Heart left ventricle (tissue), 16 donors: ENCODE measurements at regions not wholly inside any gene's neighbourhood (a gene's known extent, or its start where the extent isn't known, plus 50 kb on each side); places are given as distances from the start of the nearest gene placed in this dataset.

Experiments
- ATAC-seq, 4 donors: fragments of 200-7000 bp; cut with Tn5 transposase; one replicate each; pipeline ENCODE4 v1.9.1; 2020 to 2022; ENCODE audit warnings: moderate library complexity in 4 of 4, mild to moderate bottlenecking in 3 of 4, moderate number of reproducible peaks in 1 of 4
- DNase-seq, 5 donors: peaks; one replicate each; pipeline ENCODE4 v3.0.0-alpha.2; 2020
- H3K27ac ChIP-seq, 12 donors: fragments of 200-600 bp; sonication (generic) in 4 of 12; one replicate each; pipeline versions ENCODE4 v1.5.0 to v1.8.0; 2016 to 2022; ENCODE audit warnings: mild to moderate bottlenecking in 2 of 12
- H3K27me3 ChIP-seq, 9 donors: fragments of 200-600 bp; sonication (generic) in 2 of 9; one replicate each; pipeline versions ENCODE4 v1.5.1 to v1.8.0; 2016 to 2022; ENCODE audit warnings: mild to moderate bottlenecking in 3 of 9
- H3K36me3 ChIP-seq, 9 donors: fragments of 200-600 bp; sonication (generic) in 2 of 9; one replicate each; pipeline versions ENCODE4 v1.5.0 to v1.8.0; 2018 to 2022; ENCODE audit warnings: mild to moderate bottlenecking in 2 of 9
- H3K4me1 ChIP-seq, 12 donors: fragments of 200-600 bp; sonication (generic) in 4 of 12; one replicate each; pipeline versions ENCODE4 v1.5.0 to v1.8.0; 2016 to 2022; ENCODE audit warnings: mild to moderate bottlenecking in 3 of 12
- H3K4me3 ChIP-seq, 12 donors: fragments of 200-600 bp; sonication (generic) in 4 of 12; one replicate each; pipeline versions ENCODE4 v1.5.0 to v1.8.0; 2017 to 2022; ENCODE audit warnings: mild to moderate bottlenecking in 9 of 12, moderate library complexity in 4 of 12
- H3K9me3 ChIP-seq, 12 donors: fragments of 200-600 bp; sonication (generic) in 4 of 12; one replicate each; pipeline versions ENCODE4 v1.5.0 to v1.8.0; 2016 to 2022; ENCODE audit warnings: mild to moderate bottlenecking in 1 of 12
- POLR2A ChIP-seq, 2 donors: fragments of 450-650 bp; IDR thresholded peaks; one replicate each; pipeline ENCODE4 v1.6.1; 2017; ENCODE audit warnings: antibody characterized with exemption in 2 of 2, mild to moderate bottlenecking in 2 of 2, moderate library complexity in 2 of 2
- WGBS, 4 donors: extraction: QIAGEN DNeasy Blood & Tissue Kit in 2 of 4; methylation state at CpG; one replicate each; pipeline versions ENCODE4 v1.1.5 to v1.1.7; 2013 to 2018; 5-methylcytosine and 5-hydroxymethylcytosine counted together
- intact Hi-C, 10 donors: fragments of 100-400 bp; cut with DNase I; formaldehyde crosslinking; loops; one replicate each; pipeline versions ENCODE4 v1.11.1 to v1.14.2; 2022
- TF ChIP-seq, protein P1 (sequence below), 12 donors: fragments of 200-600 bp; sonication (generic) in 4 of 12; IDR thresholded peaks; one replicate each; pipeline versions ENCODE4 v1.5.0 to v1.8.0; 2018 to 2022; ENCODE audit warnings: antibody characterized with exemption in 12 of 12, mild to moderate bottlenecking in 5 of 12
- donor health status: ischemic (EF 13 %, LVEDD 7.1; RV severe dilation, severe dysfunction).
- donor health status: healthy with polysubstance abuse.
- donor health status: DM: no; HTN: yes; CAD: no.
- donor health status: DM: no; HTN: no; CAD: no.
- donor health status: ischemic (EF 25% LVEDD 6.9; RV normal size, moderate dysfunction).
- donor health status: ischemic (EF 25% LVEDD 5.7; RV mildly dilated, moderate dysfunction).
- donor health status: healthy.
- donor health status: DM: yes; HTN: yes; CAD: no.
- donor health status: ischemic (EF 35%, LVEDD 5.7; RV mildly dilated, moderate dysfunction).
- donor health status: nonischemic (EF 11% LVEDD 7.7; RV severe dilation, severe dysfunction).
- donor health status: DM: yes; HTN: yes; CAD: no.
- donor health status: PGD.
- donor health status: ischemic (EF 29% LVEDD 5.4; RV normal size, mild dysfunction).
- donor health status: nonischemic (EF 23%, LVEDD 6.1; RV moderate dilation, normal function).

GRCh38 chr4:81606166-81606565 is 134.5 kb upstream of the RASGEF1B start:
- no peak overlapping the region for H3K4me3 ChIP-seq
- H3K36me3 ChIP-seq: no peaks in the 10 kb centered on the region
- H3K4me1 ChIP-seq: peaks cover 0 to 28% (median 4%) of the 10 kb centered on the region in 12 donors
- WGBS, 4 donors: 96 to 100% (median 98%) methylated on average over 2 of the region's 2 CpGs
- no peaks in the 10 kb centered on the region for H3K27me3 ChIP-seq
- peak overlapping the region in 1 of 12 donors; percentile 4 for H3K27ac ChIP-seq
- H3K9me3 ChIP-seq: no peaks in the 10 kb centered on the region
- no peak for ATAC-seq
- TF ChIP-seq POLR2A (IDR thresholded peaks at IDR 0.05): no peak
- TF ChIP-seq, protein P1, sequence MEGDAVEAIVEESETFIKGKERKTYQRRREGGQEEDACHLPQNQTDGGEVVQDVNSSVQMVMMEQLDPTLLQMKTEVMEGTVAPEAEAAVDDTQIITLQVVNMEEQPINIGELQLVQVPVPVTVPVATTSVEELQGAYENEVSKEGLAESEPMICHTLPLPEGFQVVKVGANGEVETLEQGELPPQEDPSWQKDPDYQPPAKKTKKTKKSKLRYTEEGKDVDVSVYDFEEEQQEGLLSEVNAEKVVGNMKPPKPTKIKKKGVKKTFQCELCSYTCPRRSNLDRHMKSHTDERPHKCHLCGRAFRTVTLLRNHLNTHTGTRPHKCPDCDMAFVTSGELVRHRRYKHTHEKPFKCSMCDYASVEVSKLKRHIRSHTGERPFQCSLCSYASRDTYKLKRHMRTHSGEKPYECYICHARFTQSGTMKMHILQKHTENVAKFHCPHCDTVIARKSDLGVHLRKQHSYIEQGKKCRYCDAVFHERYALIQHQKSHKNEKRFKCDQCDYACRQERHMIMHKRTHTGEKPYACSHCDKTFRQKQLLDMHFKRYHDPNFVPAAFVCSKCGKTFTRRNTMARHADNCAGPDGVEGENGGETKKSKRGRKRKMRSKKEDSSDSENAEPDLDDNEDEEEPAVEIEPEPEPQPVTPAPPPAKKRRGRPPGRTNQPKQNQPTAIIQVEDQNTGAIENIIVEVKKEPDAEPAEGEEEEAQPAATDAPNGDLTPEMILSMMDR (IDR thresholded peaks at IDR 0.05): no peak
- intact Hi-C loops: loop anchor here in 1 of 10 donors (10.0 kb wide), 1 partner anchor 131 kb away; the partner anchor contains the start of gene RASGEF1B
- DNase-seq: no peak

GRCh38 chr4:81605271-81605670 is 133.6 kb upstream of the RASGEF1B start:
- peaks cover 0 to 35% (median 10%) of the 10 kb centered on the region in 12 donors for H3K4me1 ChIP-seq
- no peaks in the 10 kb centered on the region for H3K9me3 ChIP-seq
- 89 to 98% (median 91%) methylated on average over 2 of the region's 2 CpGs for WGBS, 4 donors
- no peak overlapping the region for H3K27ac ChIP-seq
- no peak overlapping the region for H3K4me3 ChIP-seq
- H3K36me3 ChIP-seq: no peaks in the 10 kb centered on the region
- intact Hi-C loops: loop anchor here in 1 of 10 donors (10.0 kb wide), 1 partner anchor 130 kb away; the partner anchor contains the start of gene RASGEF1B
- ATAC-seq (no peak), DNase-seq (no peak)
- no peak for TF ChIP-seq POLR2A (IDR thresholded peaks at IDR 0.05)
- TF ChIP-seq, protein P1 (IDR thresholded peaks at IDR 0.05): no peak
- H3K27me3 ChIP-seq: no peaks in the 10 kb centered on the region

DNA sequence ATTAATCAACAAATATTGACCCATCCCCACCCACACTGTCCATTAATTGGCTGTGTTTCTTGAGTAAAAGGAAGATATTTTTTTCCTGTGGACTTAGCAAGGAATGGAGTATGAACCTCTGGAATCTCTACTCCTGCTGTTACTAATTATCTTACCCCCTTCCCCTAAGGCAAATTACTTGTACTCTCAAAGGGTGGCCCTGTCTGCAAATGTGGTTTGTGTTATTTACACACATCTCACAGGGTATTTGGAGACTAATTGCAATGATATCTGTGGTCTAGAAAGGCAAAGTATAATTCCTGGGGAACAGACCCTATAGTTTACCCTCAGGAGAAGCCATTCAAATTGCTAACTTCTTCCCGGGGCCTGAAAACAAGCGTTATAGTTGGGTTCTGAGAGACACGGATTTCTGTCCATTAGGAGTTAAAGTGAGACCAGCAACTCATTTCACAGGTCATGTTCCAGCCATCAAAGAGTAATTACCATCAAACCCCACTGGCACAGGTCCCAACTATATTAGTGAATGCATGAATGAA is 133.0 kb upstream of the RASGEF1B start:
- Histone ChIP-seq H3K9me3 (no peaks in the 10 kb centered on the region), H3K36me3 (no peaks in the 10 kb centered on the region), H3K4me1 (peaks cover 0 to 40% (median 12%) of the 10 kb centered on the region in 12 donors), H3K27ac (no peak overlapping the region), H3K4me3 (no peak overlapping the region), H3K27me3 (no peaks in the 10 kb centered on the region)
- no peak for DNase-seq
- intact Hi-C loops: loop anchor here in 2 of 10 donors (5.0 to 10.0 kb wide), 2 partner anchors 130 to 132 kb away; partner anchors contain the start of gene RASGEF1B (in 2 of the 2)
- 88 to 96% (median 92%) methylated on average over 3 of the region's 3 CpGs for WGBS, 4 donors
- no peak for TF ChIP-seq POLR2A (IDR thresholded peaks at IDR 0.05)
- TF ChIP-seq, protein P1 (IDR thresholded peaks at IDR 0.05): no peak
- ATAC-seq: no peak

DNA sequence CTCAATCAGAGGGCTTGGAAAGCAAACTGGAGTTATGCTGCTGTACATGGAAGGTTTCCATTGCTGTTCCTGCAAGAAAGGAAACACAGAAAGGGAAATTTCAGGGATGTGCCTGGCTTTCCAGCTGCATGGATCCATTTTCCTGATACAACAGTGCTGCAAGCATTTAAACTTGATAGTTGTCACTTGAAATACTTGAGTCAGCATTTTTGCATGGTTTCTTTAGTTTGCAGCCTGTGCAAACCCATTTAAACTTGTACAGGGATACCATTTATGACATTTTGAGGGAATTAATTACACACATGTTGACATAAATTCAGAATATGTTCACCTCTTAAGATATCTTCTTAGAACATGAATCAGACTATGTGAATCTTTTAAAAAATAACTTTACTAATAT is 131.1 kb upstream of the RASGEF1B start:
- H3K9me3 ChIP-seq: peaks cover 0 to 8% (median 0%) of the 10 kb centered on the region in 12 donors
- no peak overlapping the region for H3K4me3 ChIP-seq
- DNase-seq (no peak), ATAC-seq (no peak)
- H3K27me3 ChIP-seq: no peaks in the 10 kb centered on the region
- intact Hi-C loops: loop anchor here in 2 of 10 donors (5.0 to 10.0 kb wide), 2 partner anchors 128 to 131 kb away; partner anchors contain the start of gene RASGEF1B (in 2 of the 2)
- H3K36me3 ChIP-seq: no peaks in the 10 kb centered on the region
- H3K4me1 ChIP-seq: peaks cover 0 to 46% (median 12%) of the 10 kb centered on the region in 12 donors
- no peak for TF ChIP-seq POLR2A (IDR thresholded peaks at IDR 0.05)
- TF ChIP-seq, protein P1 (IDR thresholded peaks at IDR 0.05): no peak
- no peak overlapping the region for H3K27ac ChIP-seq
